LNCAP (cell line): ENCODE measurements at regions not wholly inside any gene's neighbourhood (a gene's known extent, or its start where the extent isn't known, plus 50 kb on each side); places are given as distances from the start of the nearest gene placed in this dataset.

Experiments
- TF ChIP-seq, protein P1 (sequence below): fragments of 450-650 bp; IDR thresholded peaks from 2 replicates; pipeline ENCODE4 v1.5.1; 2017; ENCODE audit warnings: mild to moderate bottlenecking

DNA sequence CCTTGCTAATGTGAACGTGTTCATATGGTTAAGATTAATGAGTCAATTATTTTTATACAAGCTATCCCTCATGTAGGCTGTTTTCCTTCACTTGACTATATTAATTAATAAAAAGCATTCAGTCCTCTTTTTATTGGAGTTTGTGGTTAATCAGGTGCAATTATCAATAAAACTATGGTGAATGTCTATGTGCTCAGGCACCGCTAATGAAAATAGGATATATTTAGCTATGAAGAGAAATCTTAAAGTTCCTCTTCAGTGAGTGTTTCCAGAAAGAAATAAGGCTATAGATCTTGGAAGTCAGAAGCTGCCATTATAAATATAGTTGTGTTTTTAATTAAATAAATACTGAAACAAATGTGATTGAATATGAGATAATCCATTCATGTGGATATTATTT is 422.1 kb downstream of the DMAC1 start:
- TF ChIP-seq, protein P1, sequence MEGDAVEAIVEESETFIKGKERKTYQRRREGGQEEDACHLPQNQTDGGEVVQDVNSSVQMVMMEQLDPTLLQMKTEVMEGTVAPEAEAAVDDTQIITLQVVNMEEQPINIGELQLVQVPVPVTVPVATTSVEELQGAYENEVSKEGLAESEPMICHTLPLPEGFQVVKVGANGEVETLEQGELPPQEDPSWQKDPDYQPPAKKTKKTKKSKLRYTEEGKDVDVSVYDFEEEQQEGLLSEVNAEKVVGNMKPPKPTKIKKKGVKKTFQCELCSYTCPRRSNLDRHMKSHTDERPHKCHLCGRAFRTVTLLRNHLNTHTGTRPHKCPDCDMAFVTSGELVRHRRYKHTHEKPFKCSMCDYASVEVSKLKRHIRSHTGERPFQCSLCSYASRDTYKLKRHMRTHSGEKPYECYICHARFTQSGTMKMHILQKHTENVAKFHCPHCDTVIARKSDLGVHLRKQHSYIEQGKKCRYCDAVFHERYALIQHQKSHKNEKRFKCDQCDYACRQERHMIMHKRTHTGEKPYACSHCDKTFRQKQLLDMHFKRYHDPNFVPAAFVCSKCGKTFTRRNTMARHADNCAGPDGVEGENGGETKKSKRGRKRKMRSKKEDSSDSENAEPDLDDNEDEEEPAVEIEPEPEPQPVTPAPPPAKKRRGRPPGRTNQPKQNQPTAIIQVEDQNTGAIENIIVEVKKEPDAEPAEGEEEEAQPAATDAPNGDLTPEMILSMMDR: no peak

DNA sequence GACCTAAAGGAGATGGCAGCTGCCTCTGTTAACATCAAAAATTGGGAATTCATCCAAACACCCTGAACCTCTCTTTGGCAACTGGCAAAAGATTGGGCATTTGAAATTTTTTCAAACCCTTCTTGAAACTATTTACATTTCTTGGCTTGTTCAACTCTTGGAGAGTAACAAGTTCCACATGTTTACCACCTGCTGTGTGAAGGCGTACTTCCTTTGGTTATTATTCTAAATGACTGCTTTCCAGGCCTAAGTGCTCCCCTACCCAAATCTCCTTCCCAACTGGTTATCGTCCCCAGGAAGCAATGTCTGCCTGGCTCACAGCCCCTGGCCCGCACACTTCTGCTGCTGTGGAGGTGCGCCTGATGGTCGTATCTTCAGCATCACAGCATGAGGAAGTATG is 422.7 kb downstream of the DMAC1 start:
- TF ChIP-seq, protein P1: no peak

DNA sequence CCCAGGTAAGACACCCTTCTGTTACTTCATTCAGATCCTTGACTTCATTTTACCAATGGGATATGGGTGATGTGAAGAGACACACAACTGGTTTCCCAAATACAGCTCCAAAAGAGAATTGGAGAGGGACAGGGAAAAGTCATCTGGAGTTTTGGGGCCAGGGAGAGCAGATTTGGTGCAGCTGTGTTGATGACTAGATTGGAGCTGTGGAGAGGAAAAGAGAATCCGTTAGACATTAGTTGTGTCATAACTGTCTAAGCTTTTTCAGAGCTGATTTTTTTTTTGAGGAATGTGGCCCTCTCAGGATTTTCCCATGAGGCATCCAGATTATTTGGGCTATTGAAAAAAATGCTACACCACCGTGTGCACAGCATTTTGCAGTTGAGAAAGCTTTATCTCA is 423.4 kb downstream of the DMAC1 start:
- TF ChIP-seq, protein P1: no peak

DNA sequence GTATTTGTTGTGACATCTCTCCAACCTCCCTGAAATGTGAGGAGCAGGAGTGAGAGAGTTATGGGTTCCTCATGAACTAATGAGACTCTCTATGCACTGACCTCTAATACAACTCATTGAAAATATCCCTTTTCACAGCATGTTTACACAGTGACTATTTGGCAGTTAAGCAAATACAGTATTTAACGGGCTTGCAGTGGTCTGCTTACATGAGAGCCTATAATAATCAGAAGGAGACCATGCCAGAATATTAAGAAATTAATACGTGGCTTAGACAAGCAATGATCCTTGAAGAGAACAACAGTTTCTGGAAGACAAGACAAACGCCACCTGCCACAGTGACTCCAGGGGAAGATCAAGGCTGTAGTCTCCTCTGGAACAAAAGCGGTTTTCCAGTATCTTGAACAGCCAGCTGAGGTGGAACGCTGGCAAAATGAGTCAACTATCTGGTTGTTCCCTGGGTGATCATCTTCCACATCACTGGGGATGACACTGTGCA is 424.5 kb downstream of the DMAC1 start:
- TF ChIP-seq, protein P1: no peak

DNA sequence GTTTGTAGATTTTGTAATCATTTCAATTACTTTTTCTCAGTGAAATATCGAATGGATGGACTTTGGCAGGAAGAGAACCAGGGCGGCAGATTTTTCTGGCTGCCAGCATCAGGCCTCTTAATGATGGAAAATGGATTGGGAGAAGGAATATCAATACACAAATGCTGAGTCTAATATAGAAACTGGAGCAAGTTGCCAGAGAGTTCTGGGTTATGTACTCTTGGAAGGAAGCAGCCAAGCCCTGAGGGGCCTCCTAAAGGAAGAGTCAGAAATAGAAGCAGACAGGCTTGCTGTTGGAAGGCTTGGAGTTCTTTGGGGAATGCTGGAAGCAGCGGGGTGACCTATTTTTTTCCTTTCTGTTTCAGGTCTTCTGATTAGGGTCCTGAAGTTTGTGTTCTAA is 428.6 kb downstream of the DMAC1 start:
- TF ChIP-seq, protein P1: no peak

DNA sequence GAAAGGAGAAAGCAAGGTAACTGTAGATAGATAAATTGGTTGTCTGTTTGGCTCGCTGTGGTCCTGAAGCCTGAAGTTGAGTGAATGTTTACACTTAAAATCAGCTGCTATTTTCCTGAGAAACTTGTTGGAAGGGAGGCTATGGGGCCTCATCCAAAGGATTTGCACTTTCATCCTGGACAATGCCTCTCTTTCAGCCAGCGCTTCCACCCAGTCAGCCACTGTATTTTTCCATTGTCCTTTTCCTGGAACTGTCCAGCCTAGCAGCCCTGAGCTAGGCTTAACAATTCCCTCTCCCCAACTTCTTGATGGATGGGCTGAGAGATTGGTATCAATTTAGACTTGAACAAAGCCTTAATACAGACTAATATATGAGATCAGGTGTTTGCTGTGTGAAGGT is 429.2 kb downstream of the DMAC1 start:
- TF ChIP-seq, protein P1: no peak

DNA sequence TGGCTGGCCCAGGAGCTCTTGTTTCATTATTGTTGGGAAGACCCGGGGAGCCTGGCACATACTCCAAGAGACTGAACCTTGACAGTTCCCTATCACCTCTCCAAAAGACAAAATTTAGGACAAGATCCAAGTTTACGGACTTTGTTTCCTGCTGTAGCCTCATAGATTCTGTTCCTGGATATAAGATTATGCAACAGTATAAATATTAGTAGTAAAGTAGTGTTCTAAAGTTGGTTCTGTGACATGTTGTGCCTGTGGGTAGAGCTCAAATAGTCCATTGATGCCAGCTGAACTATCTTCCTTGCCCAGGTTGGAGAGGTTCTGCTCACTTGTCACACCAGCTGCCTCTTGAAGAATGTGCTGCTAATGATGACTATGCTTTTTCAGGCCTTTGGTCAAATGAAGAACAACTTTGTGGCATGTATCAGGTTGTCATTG is 430.2 kb downstream of the DMAC1 start:
- TF ChIP-seq, protein P1: no peak
